ENCODE measurements at regions not wholly inside any gene's neighbourhood (a gene's known extent, or its start where the extent isn't known, plus 50 kb on each side); places are given as distances from the start of the nearest gene placed in this dataset.

DNA sequence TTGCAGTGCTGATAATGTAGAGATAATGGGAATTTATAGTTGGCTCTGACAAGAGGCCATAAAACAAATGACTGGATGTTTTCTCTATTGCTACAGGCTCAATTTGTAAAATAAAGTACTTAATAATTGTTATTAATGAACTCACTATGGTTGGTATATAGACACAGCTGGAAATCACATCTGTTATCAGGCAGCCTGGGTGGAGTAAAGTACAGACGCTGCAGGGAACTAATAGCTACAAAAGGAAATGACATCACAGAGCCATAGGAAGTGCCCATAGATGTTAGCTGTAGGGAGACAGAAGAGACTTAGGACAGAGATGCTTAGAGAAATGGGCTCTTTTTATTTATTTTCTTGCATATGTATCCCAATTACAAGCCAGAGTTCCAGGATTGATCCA, 81.0 kb upstream of the SNX19 start:
- Histone ChIP-seq H3K36me3 (ENCODE audit: control insufficient read depth, insufficient read depth, low read length) (no peaks in the 10 kb centered on the region), H3K27me3 (replicated peaks; ENCODE audit: control insufficient read depth, insufficient read depth, low read length) (0 out of 2 replicates have a peak, but pooled peaks cover 2% of the 10 kb centered on the region), H3K4me1 (peaks cover 7% of the 10 kb centered on the region; the same call in 1 of the 2 replicates), H3K9me3 (no peaks in the 10 kb centered on the region), H3K4me3 (ENCODE audit: low read depth, low read length) (no peak overlapping the region)
- intact Hi-C loops (cut with micrococcal nuclease; ENCODE audit: unreplicated experiment) = no loop called here
- Mint-ChIP-seq H3K9me3 (ENCODE audit: unreplicated experiment) (peaks cover 37% of the 10 kb centered on the region), H3K27me3 (ENCODE audit: insufficient read depth, unreplicated experiment) (peaks cover 14% of the 10 kb centered on the region), H3K36me3 (ENCODE audit: insufficient read depth, unreplicated experiment) (no peaks in the 10 kb centered on the region), H3K4me1 (ENCODE audit: low read depth, unreplicated experiment) (peaks cover 21% of the 10 kb centered on the region), H3K4me3 (ENCODE audit: unreplicated experiment) (no peak overlapping the region), H3K27ac (ENCODE audit: unreplicated experiment) (no peak overlapping the region)
- CTCF ChIA-PET = no interaction called here
- no TSS peak for BruUV-seq (replicated peaks)
- no peak for DNase-seq
- TF ChIP-seq, protein P1, sequence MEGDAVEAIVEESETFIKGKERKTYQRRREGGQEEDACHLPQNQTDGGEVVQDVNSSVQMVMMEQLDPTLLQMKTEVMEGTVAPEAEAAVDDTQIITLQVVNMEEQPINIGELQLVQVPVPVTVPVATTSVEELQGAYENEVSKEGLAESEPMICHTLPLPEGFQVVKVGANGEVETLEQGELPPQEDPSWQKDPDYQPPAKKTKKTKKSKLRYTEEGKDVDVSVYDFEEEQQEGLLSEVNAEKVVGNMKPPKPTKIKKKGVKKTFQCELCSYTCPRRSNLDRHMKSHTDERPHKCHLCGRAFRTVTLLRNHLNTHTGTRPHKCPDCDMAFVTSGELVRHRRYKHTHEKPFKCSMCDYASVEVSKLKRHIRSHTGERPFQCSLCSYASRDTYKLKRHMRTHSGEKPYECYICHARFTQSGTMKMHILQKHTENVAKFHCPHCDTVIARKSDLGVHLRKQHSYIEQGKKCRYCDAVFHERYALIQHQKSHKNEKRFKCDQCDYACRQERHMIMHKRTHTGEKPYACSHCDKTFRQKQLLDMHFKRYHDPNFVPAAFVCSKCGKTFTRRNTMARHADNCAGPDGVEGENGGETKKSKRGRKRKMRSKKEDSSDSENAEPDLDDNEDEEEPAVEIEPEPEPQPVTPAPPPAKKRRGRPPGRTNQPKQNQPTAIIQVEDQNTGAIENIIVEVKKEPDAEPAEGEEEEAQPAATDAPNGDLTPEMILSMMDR (IDR thresholded peaks at IDR 0.05; ENCODE audit: insufficient read depth in 1 of 2, low read depth in 1 of 2, low read length in 1 of 2, severe bottlenecking in 1 of 2, unreplicated experiment in 1 of 2) = no peak
- POLR2A ChIA-PET = no interaction called here

DNA sequence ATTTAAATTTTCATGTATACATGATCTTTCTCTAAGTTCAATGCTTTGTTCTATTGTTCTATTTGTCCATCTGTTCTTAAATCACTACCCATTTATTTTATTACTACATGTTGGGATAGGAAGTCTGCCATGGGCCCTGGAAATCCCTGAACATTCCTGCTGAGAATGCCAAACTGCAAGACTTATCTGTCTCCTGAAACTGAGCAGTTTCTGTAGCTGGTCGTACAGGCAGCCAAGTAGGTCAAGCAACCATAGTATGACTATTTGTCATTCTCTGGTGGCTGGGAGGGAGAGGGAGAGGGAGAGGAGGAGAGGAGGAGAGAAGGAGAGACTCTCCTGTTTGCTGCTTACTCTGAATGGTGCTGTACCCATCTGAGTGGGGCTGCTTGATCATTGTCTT, 82.8 kb upstream of the SNX19 start:
- Mint-ChIP-seq H3K27me3 (ENCODE audit: insufficient read depth, unreplicated experiment) (peaks cover 13% of the 10 kb centered on the region), H3K36me3 (ENCODE audit: insufficient read depth, unreplicated experiment) (no peaks in the 10 kb centered on the region), H3K4me3 (ENCODE audit: unreplicated experiment) (no peak overlapping the region), H3K27ac (ENCODE audit: unreplicated experiment) (no peak overlapping the region), H3K4me1 (ENCODE audit: low read depth, unreplicated experiment) (peaks cover 21% of the 10 kb centered on the region), H3K9me3 (ENCODE audit: unreplicated experiment) (peaks cover 43% of the 10 kb centered on the region)
- TF ChIP-seq, protein P1 (IDR thresholded peaks at IDR 0.05; ENCODE audit: insufficient read depth in 1 of 2, low read depth in 1 of 2, low read length in 1 of 2, severe bottlenecking in 1 of 2, unreplicated experiment in 1 of 2) = no peak
- DNase-seq = no peak
- Histone ChIP-seq H3K4me1 (peaks cover 7% of the 10 kb centered on the region; the same call in 1 of the 2 replicates), H3K27me3 (replicated peaks; ENCODE audit: control insufficient read depth, insufficient read depth, low read length) (no peaks in the 10 kb centered on the region), H3K36me3 (ENCODE audit: control insufficient read depth, insufficient read depth, low read length) (no peaks in the 10 kb centered on the region), H3K9me3 (no peaks in the 10 kb centered on the region), H3K4me3 (ENCODE audit: low read depth, low read length) (no peak overlapping the region)
- intact Hi-C loops (cut with micrococcal nuclease; ENCODE audit: unreplicated experiment) = no loop called here
- no TSS peak for BruUV-seq (replicated peaks)
- ChIA-PET POLR2A (interaction anchor here (0.6 kb wide), 1 partner anchor 41 kb away, joined by 4 read pairs; no protein-coding TSS in a partner anchor), CTCF (no interaction called here)

DNA sequence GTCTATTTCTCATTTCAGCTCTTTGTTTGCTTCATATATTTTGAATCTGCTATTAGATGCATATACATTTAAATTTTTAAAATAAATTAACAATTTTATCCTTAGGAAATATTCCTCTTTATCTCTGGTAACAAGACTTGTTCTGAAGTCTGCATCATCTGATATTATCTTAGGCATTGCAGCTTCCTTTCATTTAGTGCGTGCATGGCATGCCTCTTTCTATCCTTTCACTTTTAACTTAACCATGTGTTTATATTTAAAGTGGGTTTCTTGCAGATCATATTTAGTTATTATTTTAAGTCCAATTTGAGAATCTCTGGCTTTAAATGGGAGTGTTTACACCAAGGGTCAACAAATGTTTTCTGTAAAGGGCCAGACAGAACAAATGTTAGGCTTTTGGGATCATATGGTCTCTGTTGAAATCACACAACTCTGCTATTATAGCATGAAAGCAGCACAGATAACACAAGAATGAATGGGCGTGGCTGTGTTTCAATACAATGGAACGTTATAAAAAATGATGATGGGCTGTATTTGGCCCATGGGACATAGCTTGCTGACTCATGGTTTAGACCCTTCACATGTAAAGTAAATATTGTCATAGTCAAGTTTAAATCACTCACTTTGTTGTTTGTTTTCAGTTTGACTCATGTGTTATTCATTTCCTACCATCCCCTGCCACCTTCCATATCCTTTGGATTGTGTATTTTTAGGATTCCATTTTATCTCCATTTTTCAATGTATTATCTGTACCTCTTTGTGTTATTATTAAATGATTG, 83.9 kb upstream of the SNX19 start:
- ChIA-PET CTCF (no interaction called here), POLR2A (no interaction called here)
- BruUV-seq (replicated peaks) = no TSS peak
- peak; percentile 47 to 57 for DNase-seq
- peaks cover 7% of the 10 kb centered on the region; the same call in 1 of the 2 replicates for H3K4me1 ChIP-seq
- H3K4me3 Mint-ChIP-seq (ENCODE audit: unreplicated experiment) = no peak overlapping the region
- no peaks in the 10 kb centered on the region for H3K36me3 ChIP-seq (ENCODE audit: control insufficient read depth, insufficient read depth, low read length)
- H3K36me3 Mint-ChIP-seq (ENCODE audit: insufficient read depth, unreplicated experiment) = no peaks in the 10 kb centered on the region
- no peaks in the 10 kb centered on the region for H3K27me3 ChIP-seq (replicated peaks; ENCODE audit: control insufficient read depth, insufficient read depth, low read length)
- no peak overlapping the region for H3K27ac Mint-ChIP-seq (ENCODE audit: unreplicated experiment)
- H3K4me1 Mint-ChIP-seq (ENCODE audit: low read depth, unreplicated experiment) = peaks cover 21% of the 10 kb centered on the region
- intact Hi-C loops (cut with micrococcal nuclease; ENCODE audit: unreplicated experiment) = loop anchor here (1.0 kb wide), 1 partner anchor 38 kb away; no protein-coding TSS in a partner anchor
- H3K9me3 ChIP-seq = no peaks in the 10 kb centered on the region
- H3K4me3 ChIP-seq (ENCODE audit: low read depth, low read length) = no peak overlapping the region
- TF ChIP-seq, protein P1 (IDR thresholded peaks at IDR 0.05; ENCODE audit: insufficient read depth in 1 of 2, low read depth in 1 of 2, low read length in 1 of 2, severe bottlenecking in 1 of 2, unreplicated experiment in 1 of 2) = no peak
- H3K27me3 Mint-ChIP-seq (ENCODE audit: insufficient read depth, unreplicated experiment) = peaks cover 5% of the 10 kb centered on the region
- peaks cover 43% of the 10 kb centered on the region for H3K9me3 Mint-ChIP-seq (ENCODE audit: unreplicated experiment)
